Spleen (tissue), 11 donors: ENCODE measurements at regions not wholly inside any gene's neighbourhood (a gene's known extent, or its start where the extent isn't known, plus 50 kb on each side); places are given as distances from the start of the nearest gene placed in this dataset.

Experiments
- DNase-seq: peaks from one replicate; pipeline ENCODE4 v3.0.0-alpha.2; 2020
- H3K27ac ChIP-seq, 8 donors: fragments of 200-600 bp; sonication (generic) in 7 of 8; 1 replicate in 4 of 8; 2 replicates in 4 of 8; pipeline versions ENCODE4 v1.5.0 to v1.8.0; 2016 to 2021; ENCODE audit warnings: inconsistent platforms in 4 of 8, mild to moderate bottlenecking in 4 of 8, moderate library complexity in 1 of 8
- H3K27me3 ChIP-seq, 7 donors: fragments of 200-600 bp; sonication (generic) in 6 of 7; replicated peaks in 1 of 7; 1 replicate in 4 of 7; 2 replicates in 3 of 7; pipeline versions ENCODE4 v1.5.0 to v1.8.0; 2016 to 2021; ENCODE audit warnings: inconsistent platforms in 3 of 7, mild to moderate bottlenecking in 1 of 7
- H3K36me3 ChIP-seq, 6 donors: fragments of 200-600 bp; sonication (generic) in 5 of 6; 1 replicate in 4 of 6; 2 replicates in 2 of 6; pipeline versions ENCODE4 v1.5.0 to v1.8.0; 2016 to 2021; ENCODE audit warnings: inconsistent platforms in 2 of 6
- H3K4me1 ChIP-seq, 6 donors: fragments of 200-600 bp; sonication (generic) in 5 of 6; 1 replicate in 3 of 6; 2 replicates in 3 of 6; pipeline versions ENCODE4 v1.5.0 to v1.8.0; 2016 to 2021; ENCODE audit warnings: inconsistent platforms in 3 of 6
- H3K4me3 ChIP-seq, 8 donors: fragments of 200-600 bp; sonication (generic) in 7 of 8; 1 replicate in 4 of 8; 2 replicates in 4 of 8; pipeline versions ENCODE4 v1.5.0 to v1.8.0; 2016 to 2021; ENCODE audit warnings: inconsistent platforms in 4 of 8, mild to moderate bottlenecking in 4 of 8, moderate library complexity in 2 of 8
- H3K9me3 ChIP-seq, 8 donors: fragments of 200-600 bp; sonication (generic) in 7 of 8; 1 replicate in 4 of 8; 2 replicates in 4 of 8; pipeline versions ENCODE4 v1.5.0 to v1.8.0; 2016 to 2021; ENCODE audit warnings: inconsistent platforms in 4 of 8
- POLR2A ChIP-seq, 3 donors: fragments of 450-650 bp; IDR thresholded peaks; one replicate each; pipeline ENCODE4 v1.5.1; 2017; ENCODE audit warnings: antibody characterized with exemption in 3 of 3, mild to moderate bottlenecking in 1 of 3
- POLR2AphosphoS5 ChIP-seq, 3 donors: sonication (generic); formaldehyde crosslinking; IDR thresholded peaks; one replicate each; pipeline ENCODE4 v1.5.1; 2017; ENCODE audit warnings: antibody characterized with exemption in 3 of 3
- WGBS, 5 donors: extraction: QIAGEN DNeasy Blood & Tissue Kit in 3 of 5; methylation state at CpG; one replicate each; pipeline versions ENCODE4 v1.1.5 to v1.1.7; 2013 to 2018; 5-methylcytosine and 5-hydroxymethylcytosine counted together
- intact Hi-C: fragments of 100-400 bp; cut with DNase I; formaldehyde crosslinking; loops from one replicate; pipeline ENCODE4 v1.15.0; 2023; ENCODE audit warnings: low total_unique reads
- TF ChIP-seq, protein P1 (sequence below), 11 experiments: fragments of 200-600 bp in 7 of 11; fragments of 450-650 bp in 4 of 11; sonication (generic) in 4 of 11; IDR thresholded peaks in 8 of 11; conservative IDR thresholded peaks in 3 of 11; 1 replicate in 7 of 11; 2 replicates in 4 of 11; pipeline versions ENCODE4 v1.4.0 to v1.8.0; 2016 to 2021; ENCODE audit warnings: antibody characterized with exemption in 11 of 11, inconsistent platforms in 4 of 11, mild to moderate bottlenecking in 1 of 11
- donor health status: healthy with polysubstance abuse.
- donor health status: DM: no; HTN: no; CAD: no; lungs with moderate emphysema.
- donor health status: DM: no; HTN: no; CAD: no.
- donor health status: Bipolar disorder and iron deficiency.
- donor health status: healthy.
- donor health status: DM: no; HTN: no; CAD: no.
- donor health status: DM: yes; HTN: yes; CAD: no.

DNA sequence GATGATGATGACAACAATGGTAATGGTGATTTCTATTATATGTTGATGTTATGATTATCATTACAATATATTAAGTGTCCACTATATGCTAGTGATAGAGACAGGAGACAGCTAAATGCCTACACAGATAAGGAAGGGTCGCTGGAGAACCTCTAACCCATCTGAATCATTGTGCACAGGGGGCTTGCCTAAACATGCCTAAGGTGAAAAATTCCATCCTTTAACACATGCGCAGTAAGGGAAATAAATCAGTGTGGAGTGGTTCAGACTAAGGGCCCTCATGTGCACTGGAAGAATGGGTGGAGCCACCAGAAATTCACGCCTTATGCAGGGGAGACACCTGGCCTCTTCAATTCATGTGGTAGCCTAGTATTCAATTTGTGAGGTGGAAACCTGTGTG lies 120.4 kb downstream of the TPBG start:
- H3K27me3 ChIP-seq = no peaks in the 10 kb centered on the region
- H3K36me3 ChIP-seq = no peaks in the 10 kb centered on the region
- TF ChIP-seq, protein P1, sequence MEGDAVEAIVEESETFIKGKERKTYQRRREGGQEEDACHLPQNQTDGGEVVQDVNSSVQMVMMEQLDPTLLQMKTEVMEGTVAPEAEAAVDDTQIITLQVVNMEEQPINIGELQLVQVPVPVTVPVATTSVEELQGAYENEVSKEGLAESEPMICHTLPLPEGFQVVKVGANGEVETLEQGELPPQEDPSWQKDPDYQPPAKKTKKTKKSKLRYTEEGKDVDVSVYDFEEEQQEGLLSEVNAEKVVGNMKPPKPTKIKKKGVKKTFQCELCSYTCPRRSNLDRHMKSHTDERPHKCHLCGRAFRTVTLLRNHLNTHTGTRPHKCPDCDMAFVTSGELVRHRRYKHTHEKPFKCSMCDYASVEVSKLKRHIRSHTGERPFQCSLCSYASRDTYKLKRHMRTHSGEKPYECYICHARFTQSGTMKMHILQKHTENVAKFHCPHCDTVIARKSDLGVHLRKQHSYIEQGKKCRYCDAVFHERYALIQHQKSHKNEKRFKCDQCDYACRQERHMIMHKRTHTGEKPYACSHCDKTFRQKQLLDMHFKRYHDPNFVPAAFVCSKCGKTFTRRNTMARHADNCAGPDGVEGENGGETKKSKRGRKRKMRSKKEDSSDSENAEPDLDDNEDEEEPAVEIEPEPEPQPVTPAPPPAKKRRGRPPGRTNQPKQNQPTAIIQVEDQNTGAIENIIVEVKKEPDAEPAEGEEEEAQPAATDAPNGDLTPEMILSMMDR (IDR thresholded peaks at IDR 0.05 in 8 of 11, conservative IDR thresholded peaks at IDR 0.05 in 3 of 11) = no peak
- TF ChIP-seq POLR2AphosphoS5 (IDR thresholded peaks at IDR 0.05) (no peak), POLR2A (IDR thresholded peaks at IDR 0.05) (no peak)
- no peak overlapping the region for H3K27ac ChIP-seq
- WGBS, 5 donors = 68 to 88% (median 79%) methylated on average over 3 of the region's 3 CpGs
- intact Hi-C loops = no loop called here
- no peaks in the 10 kb centered on the region for H3K4me1 ChIP-seq
- DNase-seq = no peak
- H3K4me3 ChIP-seq = no peak overlapping the region
- peaks cover 0 to 48% (median 42%) of the 10 kb centered on the region in 8 donors for H3K9me3 ChIP-seq

DNA sequence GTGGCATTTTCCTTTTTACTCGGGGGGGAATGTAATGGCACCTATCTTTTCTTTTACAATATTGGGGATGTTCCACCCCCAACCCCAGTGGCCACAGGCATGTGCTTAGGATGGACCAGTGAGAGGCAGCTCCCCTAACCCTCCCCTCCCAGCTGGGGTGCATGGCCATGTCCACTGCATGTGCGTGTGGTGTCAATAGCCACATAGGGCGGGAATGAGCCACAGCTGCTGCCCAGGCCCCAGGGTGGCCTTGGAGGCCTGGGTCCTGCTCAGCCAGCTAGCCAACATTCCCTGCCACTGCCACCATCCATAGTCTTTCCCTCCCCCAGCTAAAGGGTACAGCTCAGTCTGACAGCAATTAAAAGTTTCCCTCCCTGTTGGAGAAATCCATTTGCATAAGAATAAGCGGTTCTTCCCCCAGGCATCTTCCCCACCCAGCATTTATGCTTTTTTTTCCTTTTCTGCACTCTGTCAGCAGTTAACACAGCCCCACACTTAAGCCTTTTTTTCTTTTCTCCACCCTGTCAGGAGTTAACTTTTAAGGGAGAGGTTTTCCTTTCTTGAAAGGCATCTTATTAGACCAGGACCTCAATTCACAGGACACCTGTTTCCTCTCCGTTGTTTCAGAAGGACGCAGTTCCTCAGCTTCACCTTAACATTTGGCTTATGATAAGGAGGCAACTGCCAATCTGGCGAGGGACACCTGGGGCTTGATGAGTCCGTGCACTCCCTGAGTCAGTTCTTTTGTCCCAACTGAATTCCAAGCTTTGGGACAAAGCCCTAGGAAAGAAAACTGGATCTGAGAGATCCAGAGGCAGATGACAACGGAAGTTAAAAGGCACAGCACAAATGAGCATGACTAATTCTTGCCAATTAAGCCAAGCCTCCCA lies 121.4 kb downstream of the TPBG start:
- whole genome bisulfite sequencing, 5 donors = 76 to 87% (median 83%) methylated on average over 9 of the region's 9 CpGs
- no peak overlapping the region for H3K4me3 ChIP-seq
- intact Hi-C loops = no loop called here
- TF ChIP-seq POLR2A (IDR thresholded peaks at IDR 0.05) = no peak
- TF ChIP-seq, protein P1 (IDR thresholded peaks at IDR 0.05 in 8 of 11, conservative IDR thresholded peaks at IDR 0.05 in 3 of 11) = no peak
- no peak for TF ChIP-seq POLR2AphosphoS5 (IDR thresholded peaks at IDR 0.05)
- peaks cover 0 to 58% (median 48%) of the 10 kb centered on the region in 8 donors for H3K9me3 ChIP-seq
- no peaks in the 10 kb centered on the region for H3K36me3 ChIP-seq
- no peaks in the 10 kb centered on the region for H3K27me3 ChIP-seq
- DNase-seq = no peak
- H3K4me1 ChIP-seq = no peaks in the 10 kb centered on the region
- H3K27ac ChIP-seq = no peak overlapping the region

DNA sequence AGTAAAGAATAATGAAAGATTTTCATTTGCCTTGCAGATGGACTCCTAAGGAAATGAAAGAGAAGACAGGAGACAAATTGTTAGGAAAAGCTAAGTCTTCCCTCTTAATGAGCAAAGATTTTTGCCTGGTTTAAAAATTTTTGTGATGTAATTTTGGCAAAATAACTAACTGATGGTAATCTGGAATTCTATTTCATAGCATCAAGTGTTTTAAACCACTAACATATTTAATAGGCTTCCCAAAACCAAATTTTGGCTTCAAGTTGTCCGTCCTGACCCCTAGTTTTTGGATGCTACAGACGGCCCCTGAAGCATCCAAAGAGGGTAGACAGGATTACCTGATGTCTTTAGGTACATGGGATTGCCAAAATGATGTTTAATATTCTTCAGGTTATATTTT lies 124.3 kb downstream of the TPBG start:
- peaks cover 0 to 65% (median 49%) of the 10 kb centered on the region in 8 donors for H3K9me3 ChIP-seq
- H3K4me1 ChIP-seq = no peaks in the 10 kb centered on the region
- no peaks in the 10 kb centered on the region for H3K27me3 ChIP-seq
- H3K36me3 ChIP-seq = no peaks in the 10 kb centered on the region
- 68 to 82% (median 71%) methylated on average over 2 of the region's 2 CpGs for WGBS, 5 donors
- TF ChIP-seq POLR2AphosphoS5 (IDR thresholded peaks at IDR 0.05) (no peak), POLR2A (IDR thresholded peaks at IDR 0.05) (no peak)
- TF ChIP-seq, protein P1 (IDR thresholded peaks at IDR 0.05 in 8 of 11, conservative IDR thresholded peaks at IDR 0.05 in 3 of 11) = no peak
- H3K4me3 ChIP-seq = no peak overlapping the region
- intact Hi-C loops = no loop called here
- H3K27ac ChIP-seq = no peak overlapping the region
- DNase-seq = no peak

DNA sequence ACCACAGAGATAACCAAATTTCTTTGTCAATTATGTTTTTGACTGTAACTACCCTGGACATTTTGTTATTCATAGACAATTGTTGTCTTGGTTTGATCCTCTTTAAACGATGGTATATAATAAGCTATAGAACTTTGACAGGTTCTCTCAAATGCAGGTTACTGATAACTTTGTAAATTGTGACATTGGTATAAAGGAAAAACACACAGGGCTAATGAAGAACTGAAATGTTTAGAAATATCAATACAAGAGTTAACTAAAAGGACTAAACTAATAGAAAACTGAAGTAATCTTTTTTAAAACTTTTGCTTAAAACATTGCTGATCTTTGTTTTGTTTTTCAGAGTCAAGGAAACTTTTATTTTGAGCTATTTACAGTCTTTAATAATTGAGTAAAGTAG lies 124.8 kb downstream of the TPBG start:
- Histone ChIP-seq H3K27me3 (no peaks in the 10 kb centered on the region), H3K9me3 (peaks cover 0 to 65% (median 49%) of the 10 kb centered on the region in 8 donors), H3K27ac (no peak overlapping the region), H3K4me1 (no peaks in the 10 kb centered on the region), H3K36me3 (no peaks in the 10 kb centered on the region), H3K4me3 (no peak overlapping the region)
- intact Hi-C loops = no loop called here
- 73 to 91% (median 86%) methylated on average over 1 of the region's 1 CpG for WGBS, 5 donors
- TF ChIP-seq POLR2AphosphoS5 (IDR thresholded peaks at IDR 0.05) (no peak), POLR2A (IDR thresholded peaks at IDR 0.05) (no peak)
- TF ChIP-seq, protein P1 (IDR thresholded peaks at IDR 0.05 in 8 of 11, conservative IDR thresholded peaks at IDR 0.05 in 3 of 11) = no peak
- DNase-seq = no peak
